ENCODE measurements at regions not wholly inside any gene's neighbourhood (a gene's known extent, or its start where the extent isn't known, plus 50 kb on each side); places are given as distances from the start of the nearest gene placed in this dataset.

- H3K27me3 ChIP-seq (ENCODE audit: control insufficient read depth in 1 of 2, insufficient read depth in 2 of 2, low read length in 2 of 2) = no peaks in the 10 kb centered on the region
- no peak overlapping the region for H3K9ac ChIP-seq (ENCODE audit: low read length)
- H3K4me1 ChIP-seq (ENCODE audit: insufficient read depth, low read length) = no peaks in the 10 kb centered on the region
- H3K27ac ChIP-seq (ENCODE audit: low read depth, low read length) = no peak overlapping the region
- H3K9me3 ChIP-seq (ENCODE audit: low read length) = no peaks in the 10 kb centered on the region
- H3K4me3 ChIP-seq (ENCODE audit: low read depth in 1 of 2, low read length in 2 of 2) = no peak overlapping the region
- H3K36me3 ChIP-seq (ENCODE audit: insufficient read depth, low read length) = no peaks in the 10 kb centered on the region
Measured at GRCh38 chr9:109972026-109972882, 192.3 kb downstream of the PALM2AKAP2 start.

- Histone ChIP-seq H3K4me1 (ENCODE audit: insufficient read depth, low read length) (no peaks in the 10 kb centered on the region), H3K27ac (ENCODE audit: low read depth, low read length) (no peak overlapping the region), H3K27me3 (ENCODE audit: control insufficient read depth in 1 of 2, insufficient read depth in 2 of 2, low read length in 2 of 2) (no peaks in the 10 kb centered on the region), H3K4me3 (ENCODE audit: low read depth in 1 of 2, low read length in 2 of 2) (no peak overlapping the region), H3K9me3 (ENCODE audit: low read length) (no peaks in the 10 kb centered on the region), H3K9ac (ENCODE audit: low read length) (no peak overlapping the region), H3K36me3 (ENCODE audit: insufficient read depth, low read length) (no peaks in the 10 kb centered on the region)
Measured at GRCh38 chr9:109973336-109973735, 193.3 kb downstream of the PALM2AKAP2 start.

GRCh38 chr9:109974143-109974917 is 194.3 kb downstream of the PALM2AKAP2 start:
- Histone ChIP-seq H3K27me3 (ENCODE audit: control insufficient read depth in 1 of 2, insufficient read depth in 2 of 2, low read length in 2 of 2) (no peaks in the 10 kb centered on the region), H3K27ac (ENCODE audit: low read depth, low read length) (no peak overlapping the region), H3K9me3 (ENCODE audit: low read length) (no peaks in the 10 kb centered on the region), H3K36me3 (ENCODE audit: insufficient read depth, low read length) (no peaks in the 10 kb centered on the region), H3K9ac (ENCODE audit: low read length) (no peak overlapping the region), H3K4me3 (ENCODE audit: low read depth in 1 of 2, low read length in 2 of 2) (no peak overlapping the region), H3K4me1 (ENCODE audit: insufficient read depth, low read length) (no peaks in the 10 kb centered on the region)

GRCh38 chr9:109974918-109975276 is 194.9 kb downstream of the PALM2AKAP2 start:
- no peaks in the 10 kb centered on the region for H3K4me1 ChIP-seq (ENCODE audit: insufficient read depth, low read length)
- H3K9ac ChIP-seq (ENCODE audit: low read length) = no peak overlapping the region
- H3K27ac ChIP-seq (ENCODE audit: low read depth, low read length) = no peak overlapping the region
- no peak overlapping the region for H3K4me3 ChIP-seq (ENCODE audit: low read depth in 1 of 2, low read length in 2 of 2)
- H3K9me3 ChIP-seq (ENCODE audit: low read length) = no peaks in the 10 kb centered on the region
- no peaks in the 10 kb centered on the region for H3K27me3 ChIP-seq (ENCODE audit: control insufficient read depth in 1 of 2, insufficient read depth in 2 of 2, low read length in 2 of 2)
- H3K36me3 ChIP-seq (ENCODE audit: insufficient read depth, low read length) = no peaks in the 10 kb centered on the region

GRCh38 chr9:109975574-109976295 is 195.7 kb downstream of the PALM2AKAP2 start:
- H3K4me1 ChIP-seq (ENCODE audit: insufficient read depth, low read length) = no peaks in the 10 kb centered on the region
- no peak overlapping the region for H3K27ac ChIP-seq (ENCODE audit: low read depth, low read length)
- no peak overlapping the region for H3K4me3 ChIP-seq (ENCODE audit: low read depth in 1 of 2, low read length in 2 of 2)
- no peaks in the 10 kb centered on the region for H3K9me3 ChIP-seq (ENCODE audit: low read length)
- no peaks in the 10 kb centered on the region for H3K36me3 ChIP-seq (ENCODE audit: insufficient read depth, low read length)
- H3K27me3 ChIP-seq (ENCODE audit: control insufficient read depth in 1 of 2, insufficient read depth in 2 of 2, low read length in 2 of 2) = no peaks in the 10 kb centered on the region
- H3K9ac ChIP-seq (ENCODE audit: low read length) = no peak overlapping the region

- Histone ChIP-seq H3K4me1 (ENCODE audit: insufficient read depth, low read length) (no peaks in the 10 kb centered on the region), H3K27ac (ENCODE audit: low read depth, low read length) (no peak overlapping the region), H3K36me3 (ENCODE audit: insufficient read depth, low read length) (no peaks in the 10 kb centered on the region), H3K9me3 (ENCODE audit: low read length) (no peaks in the 10 kb centered on the region), H3K27me3 (ENCODE audit: control insufficient read depth in 1 of 2, insufficient read depth in 2 of 2, low read length in 2 of 2) (no peaks in the 10 kb centered on the region), H3K9ac (ENCODE audit: low read length) (no peak overlapping the region), H3K4me3 (ENCODE audit: low read depth in 1 of 2, low read length in 2 of 2) (no peak overlapping the region)
Measured at GRCh38 chr9:109976303-109976702, 196.3 kb downstream of the PALM2AKAP2 start.

- H3K27me3 ChIP-seq (ENCODE audit: control insufficient read depth in 1 of 2, insufficient read depth in 2 of 2, low read length in 2 of 2) = no peaks in the 10 kb centered on the region
- H3K9me3 ChIP-seq (ENCODE audit: low read length) = no peaks in the 10 kb centered on the region
- no peaks in the 10 kb centered on the region for H3K4me1 ChIP-seq (ENCODE audit: insufficient read depth, low read length)
Measured at GRCh38 chr9:109977521-109977920, 197.5 kb downstream of the PALM2AKAP2 start.

GRCh38 chr9:109981091-109981490 is 201.1 kb downstream of the PALM2AKAP2 start:
- Histone ChIP-seq H3K36me3 (ENCODE audit: insufficient read depth, low read length) (no peaks in the 10 kb centered on the region), H3K9me3 (ENCODE audit: low read length) (no peaks in the 10 kb centered on the region), H3K27ac (ENCODE audit: low read depth, low read length) (no peak overlapping the region), H3K4me3 (ENCODE audit: low read depth in 1 of 2, low read length in 2 of 2) (no peak overlapping the region), H3K4me1 (ENCODE audit: insufficient read depth, low read length) (no peaks in the 10 kb centered on the region), H3K9ac (ENCODE audit: low read length) (no peak overlapping the region), H3K27me3 (ENCODE audit: control insufficient read depth in 1 of 2, insufficient read depth in 2 of 2, low read length in 2 of 2) (no peaks in the 10 kb centered on the region)

More at GRCh38 chr9:109977521-109977920, 197.5 kb downstream of the PALM2AKAP2 start:
- no peak overlapping the region for H3K9ac ChIP-seq (ENCODE audit: low read length)
- no peaks in the 10 kb centered on the region for H3K36me3 ChIP-seq (ENCODE audit: insufficient read depth, low read length)
- H3K27ac ChIP-seq (ENCODE audit: low read depth, low read length) = no peak overlapping the region
- no peak overlapping the region for H3K4me3 ChIP-seq (ENCODE audit: low read depth in 1 of 2, low read length in 2 of 2)

- no peak overlapping the region for H3K4me3 ChIP-seq (ENCODE audit: low read depth in 1 of 2, low read length in 2 of 2)
- no peak overlapping the region for H3K9ac ChIP-seq (ENCODE audit: low read length)
- H3K36me3 ChIP-seq (ENCODE audit: insufficient read depth, low read length) = no peaks in the 10 kb centered on the region
- H3K27ac ChIP-seq (ENCODE audit: low read depth, low read length) = no peak overlapping the region
- H3K9me3 ChIP-seq (ENCODE audit: low read length) = no peaks in the 10 kb centered on the region
- H3K4me1 ChIP-seq (ENCODE audit: insufficient read depth, low read length) = no peaks in the 10 kb centered on the region
- H3K27me3 ChIP-seq (ENCODE audit: control insufficient read depth in 1 of 2, insufficient read depth in 2 of 2, low read length in 2 of 2) = no peaks in the 10 kb centered on the region
Measured at GRCh38 chr9:109986521-109986991, 206.6 kb downstream of the PALM2AKAP2 start.

- no peak overlapping the region for H3K27ac ChIP-seq (ENCODE audit: low read depth, low read length)
- H3K4me1 ChIP-seq (ENCODE audit: insufficient read depth, low read length) = no peaks in the 10 kb centered on the region
- no peaks in the 10 kb centered on the region for H3K9me3 ChIP-seq (ENCODE audit: low read length)
- no peaks in the 10 kb centered on the region for H3K27me3 ChIP-seq (ENCODE audit: control insufficient read depth in 1 of 2, insufficient read depth in 2 of 2, low read length in 2 of 2)
- H3K9ac ChIP-seq (ENCODE audit: low read length) = no peak overlapping the region
- H3K36me3 ChIP-seq (ENCODE audit: insufficient read depth, low read length) = no peaks in the 10 kb centered on the region
- no peak overlapping the region for H3K4me3 ChIP-seq (ENCODE audit: low read depth in 1 of 2, low read length in 2 of 2)
Measured at GRCh38 chr9:109989296-109989695, 209.3 kb downstream of the PALM2AKAP2 start.

- no peak overlapping the region for H3K27ac ChIP-seq (ENCODE audit: low read depth, low read length)
- no peaks in the 10 kb centered on the region for H3K27me3 ChIP-seq (ENCODE audit: control insufficient read depth in 1 of 2, insufficient read depth in 2 of 2, low read length in 2 of 2)
- no peak overlapping the region for H3K4me3 ChIP-seq (ENCODE audit: low read depth in 1 of 2, low read length in 2 of 2)
- H3K36me3 ChIP-seq (ENCODE audit: insufficient read depth, low read length) = no peaks in the 10 kb centered on the region
- H3K4me1 ChIP-seq (ENCODE audit: insufficient read depth, low read length) = no peaks in the 10 kb centered on the region
- no peak overlapping the region for H3K9ac ChIP-seq (ENCODE audit: low read length)
- no peaks in the 10 kb centered on the region for H3K9me3 ChIP-seq (ENCODE audit: low read length)
Measured at GRCh38 chr9:109990541-109990940, 210.5 kb downstream of the PALM2AKAP2 start.
